Stimulated activated memory B cell treated with anti-CD40 and anti-IgM and Interleukin-4, amounts not matched to agents 10 μg/mL and 1 μg/mL and 100 μg/mL, for 72 hours (primary cell): ENCODE measurements at regions not wholly inside any gene's neighbourhood (a gene's known extent, or its start where the extent isn't known, plus 50 kb on each side); places are given as distances from the start of the nearest gene placed in this dataset.

Experiments used
- ATAC-seq: fragments of 150-1000 bp; cut with Tn5 transposase; 2 replicates; pipeline ENCODE4 v1.10.0; 2021
- H3K27ac Mint-ChIP-seq: one replicate; pipeline ENCODE4 v1.8.0; 2022; ENCODE audit warnings: mild to moderate bottlenecking, mixed read lengths
- H3K27me3 Mint-ChIP-seq: one replicate; pipeline ENCODE4 v1.8.0; 2022; ENCODE audit warnings: mixed read lengths
- H3K36me3 Mint-ChIP-seq: one replicate; pipeline ENCODE4 v1.8.0; 2022; ENCODE audit warnings: mixed read lengths
- H3K4me1 Mint-ChIP-seq: one replicate; pipeline ENCODE4 v1.8.0; 2022; ENCODE audit warnings: mixed read lengths
- H3K4me3 Mint-ChIP-seq: one replicate; pipeline ENCODE4 v1.8.0; 2022; ENCODE audit warnings: mild to moderate bottlenecking, moderate library complexity, mixed read lengths
- H3K9me3 Mint-ChIP-seq: one replicate; pipeline ENCODE4 v1.8.0; 2022; ENCODE audit warnings: mixed read lengths

GRCh38 chr2:105184420-105184819, 57.1 kb upstream of the GPR45 start:
- Mint-ChIP-seq H3K36me3 (no peaks in the 10 kb centered on the region), H3K27me3 (no peaks in the 10 kb centered on the region), H3K4me3 (no peak overlapping the region), H3K4me1 (peaks cover 43% of the 10 kb centered on the region), H3K27ac (peak overlapping the region; percentile 65), H3K9me3 (peaks cover 3% of the 10 kb centered on the region)
- no peak for ATAC-seq

DNA sequence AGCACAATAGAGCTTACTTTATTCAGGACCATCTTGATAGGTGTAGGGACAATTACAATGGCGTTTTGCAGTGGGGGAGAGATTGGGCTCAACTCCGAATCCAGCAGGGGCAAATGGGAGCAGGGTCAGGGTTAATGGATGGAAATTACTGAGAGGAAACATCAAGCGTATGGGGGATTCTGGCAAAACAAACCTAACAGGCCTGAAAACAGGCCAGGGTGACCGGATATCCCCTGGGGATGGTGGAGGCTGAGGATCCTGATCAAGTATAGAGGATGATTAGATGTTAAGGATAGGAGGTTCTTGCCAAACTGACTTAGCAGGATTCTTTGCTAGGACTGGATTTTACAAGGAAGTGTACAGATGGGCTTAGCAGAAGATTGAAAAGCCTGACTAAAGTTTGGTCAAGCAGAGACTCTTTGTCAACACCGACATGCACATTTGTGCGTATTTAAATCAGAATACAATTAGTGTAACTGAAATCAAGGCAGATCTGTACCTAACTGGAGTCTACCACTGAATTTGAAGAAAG, 54.5 kb upstream of the GPR45 start:
- Mint-ChIP-seq H3K27ac (no peak overlapping the region), H3K27me3 (peaks cover 15% of the 10 kb centered on the region), H3K4me1 (peaks cover 26% of the 10 kb centered on the region), H3K36me3 (peaks cover 14% of the 10 kb centered on the region), H3K9me3 (peaks cover 10% of the 10 kb centered on the region), H3K4me3 (no peak overlapping the region)
- no peak for ATAC-seq

DNA sequence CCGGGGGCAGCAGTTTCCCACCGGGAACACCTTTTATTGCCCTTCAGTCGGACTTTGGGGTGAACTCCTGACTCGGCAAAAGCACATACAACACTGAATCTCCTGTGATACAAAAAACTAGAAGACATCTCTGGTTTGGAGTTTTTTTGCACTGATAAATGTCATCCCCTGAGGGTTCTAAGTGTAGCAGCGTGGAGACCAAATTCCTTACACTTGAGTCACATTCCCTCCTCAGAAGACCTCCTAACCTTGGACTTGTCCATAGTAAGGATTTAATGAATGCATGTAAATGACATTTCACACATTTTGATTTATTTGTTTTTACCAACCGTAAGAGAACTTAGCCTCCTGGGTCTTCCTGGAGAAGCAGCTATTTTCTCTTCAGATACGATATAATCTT, 54.0 kb upstream of the GPR45 start:
- Mint-ChIP-seq H3K36me3 (peaks cover 14% of the 10 kb centered on the region), H3K4me3 (no peak overlapping the region), H3K9me3 (peaks cover 10% of the 10 kb centered on the region), H3K27me3 (peaks cover 15% of the 10 kb centered on the region), H3K4me1 (peaks cover 21% of the 10 kb centered on the region), H3K27ac (no peak overlapping the region)
- no peak for ATAC-seq

DNA sequence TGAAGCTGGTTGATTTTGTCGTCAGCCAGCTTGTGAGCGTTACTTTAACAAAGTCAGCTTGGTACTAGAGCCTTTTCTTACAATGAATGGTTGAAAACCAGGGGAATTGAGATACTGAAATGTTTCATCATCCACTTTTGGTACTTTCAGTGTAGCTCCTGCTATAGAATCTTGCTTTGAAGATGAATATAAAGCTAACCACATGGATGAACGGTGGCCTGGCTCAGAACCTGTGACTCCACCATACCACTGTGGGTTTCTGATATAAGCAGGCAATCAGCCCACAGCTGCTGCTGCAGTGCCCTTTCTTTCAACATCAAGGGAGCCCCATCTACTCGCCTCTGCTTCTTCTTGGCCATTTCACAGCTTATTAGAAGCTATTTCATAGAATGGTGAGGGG, 53.2 kb upstream of the GPR45 start:
- peaks cover 15% of the 10 kb centered on the region for H3K27me3 Mint-ChIP-seq
- H3K27ac Mint-ChIP-seq = no peak overlapping the region
- H3K9me3 Mint-ChIP-seq = peaks cover 10% of the 10 kb centered on the region
- H3K4me1 Mint-ChIP-seq = peaks cover 13% of the 10 kb centered on the region
- no peak overlapping the region for H3K4me3 Mint-ChIP-seq
- ATAC-seq = no peak
- H3K36me3 Mint-ChIP-seq = peaks cover 14% of the 10 kb centered on the region
